ENCODE measurements at regions not wholly inside any gene's neighbourhood (a gene's known extent, or its start where the extent isn't known, plus 50 kb on each side); places are given as distances from the start of the nearest gene placed in this dataset.

DNA sequence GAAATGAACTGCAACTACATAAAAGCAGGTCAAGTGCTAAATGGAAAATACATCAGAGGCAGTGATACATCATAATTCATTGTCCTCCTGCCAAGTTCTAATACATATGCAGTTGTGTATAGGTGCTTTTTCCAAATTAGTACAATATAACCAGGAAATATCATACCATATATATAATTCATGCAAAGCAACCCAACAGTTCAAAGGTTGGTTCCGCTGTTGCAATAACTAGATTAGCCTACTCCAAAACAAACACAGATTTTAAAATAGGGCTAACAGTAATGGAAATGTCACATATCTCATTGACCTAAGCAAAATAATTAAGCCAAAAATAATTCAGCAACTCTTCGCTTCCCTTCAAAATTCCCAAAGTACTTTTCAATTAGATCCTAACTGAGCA lies 88.9 kb upstream of the NEBL start:
- H2BK120ac ChIP-seq (replicated peaks; ENCODE audit: low read depth, low read length): no peak overlapping the region
- ChIA-PET POLR2A (ENCODE audit: partially characterized antibody) (no interaction called here), CTCF (ENCODE audit: partially characterized antibody) (no interaction called here)
- no peak overlapping the region for H3K23ac ChIP-seq (ENCODE audit: insufficient read length)
- no peak overlapping the region for H4K91ac ChIP-seq (replicated peaks; ENCODE audit: insufficient read length, low read length)
- H3K4ac ChIP-seq (replicated peaks; ENCODE audit: insufficient read length, low read depth, low read length): no peak overlapping the region
- no peak overlapping the region for H2AK5ac ChIP-seq (ENCODE audit: low read depth, low read length)
- H3K79me1 ChIP-seq (ENCODE audit: low read depth, low read length): no peaks in the 10 kb centered on the region
- H2BK15ac ChIP-seq (ENCODE audit: low read length): no peak overlapping the region
- WGBS, 2 experiments (ENCODE audit: extremely low coverage in 1 of 2, insufficient coverage in 1 of 2, insufficient read length in 1 of 2, insufficient replicate concordance in 2 of 2, low coverage in 1 of 2, low lambda C conversion rate in 2 of 2, missing lambda C conversion rate in 1 of 2): 98% methylated on average over 2 of the region's 2 CpGs; no CpG with 5 or more reads in 1 of the 2 experiments
- no peaks in the 10 kb centered on the region for H3K36me3 ChIP-seq (ENCODE audit: control insufficient read depth in 2 of 4, insufficient read depth in 4 of 4, low read length in 3 of 4)
- H3K27me3 ChIP-seq (replicated peaks in 1 of 4; ENCODE audit: control insufficient read depth in 3 of 4, extremely low read depth in 1 of 4, insufficient read depth in 3 of 4, low read length in 3 of 4): no peaks in the 10 kb centered on the region
- no peaks in the 10 kb centered on the region for H3K4me1 ChIP-seq (replicated peaks in 1 of 4; ENCODE audit: control insufficient read depth in 3 of 4, insufficient read depth in 4 of 4, low read length in 3 of 4)
- no peak overlapping the region for H3K56ac ChIP-seq (replicated peaks; ENCODE audit: insufficient read length, low read depth, low read length)
- H2AFZ ChIP-seq (ENCODE audit: low read length): no peak overlapping the region
- H4K8ac ChIP-seq (ENCODE audit: extremely low read depth, insufficient read depth, low read length): no peak overlapping the region
- H4K20me1 ChIP-seq (replicated peaks in 1 of 2; ENCODE audit: control insufficient read depth in 1 of 2, insufficient read depth in 2 of 2, low read length in 2 of 2): no peaks in the 10 kb centered on the region
- no peak overlapping the region for H2BK20ac ChIP-seq (ENCODE audit: low read length)
- no peak overlapping the region for H2BK12ac ChIP-seq (ENCODE audit: low read depth, low read length)
- no peak overlapping the region for H3K27ac ChIP-seq (ENCODE audit: low read depth, low read length)
- H3K9me3 ChIP-seq (ENCODE audit: insufficient read depth in 2 of 2, low read depth in 1 of 2, low read length in 1 of 2): no peaks in the 10 kb centered on the region
- H3K4me3 ChIP-seq (ENCODE audit: extremely low read depth in 1 of 4, insufficient read depth in 2 of 4, low read depth in 3 of 4, low read length in 4 of 4): no peak overlapping the region
- H3K9ac ChIP-seq (replicated peaks in 1 of 4; ENCODE audit: extremely low read depth in 1 of 4, low read depth in 3 of 4, low read length in 3 of 4): no peak overlapping the region
- no peak for DNase-seq (ENCODE audit: low read depth in 1 of 2, low spot score in 2 of 2)
- no peaks in the 10 kb centered on the region for H3K23me2 ChIP-seq (ENCODE audit: low read depth, low read length)
- no peak overlapping the region for H4K5ac ChIP-seq (ENCODE audit: insufficient read length, low read depth, low read length)
- TF ChIP-seq RXRA (IDR thresholded peaks at IDR 0.05; ENCODE audit: insufficient read depth, low read depth, low read length) (no peak), KDM4A (IDR thresholded peaks at IDR 0.05; ENCODE audit: low read depth, low read length, severe bottlenecking) (no peak), SIN3A (conservative IDR thresholded peaks at IDR 0.05 in 1 of 2, IDR thresholded peaks at IDR 0.05 in 1 of 2; ENCODE audit: low read depth in 1 of 2, low read length in 2 of 2) (no peak), TAF1 (IDR thresholded peaks at IDR 0.05; ENCODE audit: low read depth, low read length) (no peak), POLR2AphosphoS5 (IDR thresholded peaks at IDR 0.05; ENCODE audit: low read depth, low read length) (no peak), POU5F1 (IDR thresholded peaks at IDR 0.05; ENCODE audit: low read depth, low read length) (no peak), RBBP5 (IDR thresholded peaks at IDR 0.05; ENCODE audit: borderline replicate concordance, low read depth, low read length) (no peak), PHF8 (conservative IDR thresholded peaks at IDR 0.05; ENCODE audit: low read depth, low read length) (no peak), JUN (IDR thresholded peaks at IDR 0.05; ENCODE audit: low read depth, low read length) (no peak), SIX5 (IDR thresholded peaks at IDR 0.05; ENCODE audit: low read depth, low read length) (no peak), TBP (IDR thresholded peaks at IDR 0.05; ENCODE audit: low read depth, low read length) (no peak), TAF7 (optimal IDR thresholded peaks at IDR 0.05; ENCODE audit: borderline replicate concordance, low read depth, low read length) (no peak), NRF1 (IDR thresholded peaks at IDR 0.05; ENCODE audit: low read depth, low read length) (no peak)
- TF ChIP-seq, protein P1, sequence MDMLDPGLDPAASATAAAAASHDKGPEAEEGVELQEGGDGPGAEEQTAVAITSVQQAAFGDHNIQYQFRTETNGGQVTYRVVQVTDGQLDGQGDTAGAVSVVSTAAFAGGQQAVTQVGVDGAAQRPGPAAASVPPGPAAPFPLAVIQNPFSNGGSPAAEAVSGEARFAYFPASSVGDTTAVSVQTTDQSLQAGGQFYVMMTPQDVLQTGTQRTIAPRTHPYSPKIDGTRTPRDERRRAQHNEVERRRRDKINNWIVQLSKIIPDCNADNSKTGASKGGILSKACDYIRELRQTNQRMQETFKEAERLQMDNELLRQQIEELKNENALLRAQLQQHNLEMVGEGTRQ (IDR thresholded peaks at IDR 0.05; ENCODE audit: low read length): no peak
- H3K4me2 ChIP-seq (ENCODE audit: insufficient read depth in 1 of 2, low read depth in 2 of 2, low read length in 2 of 2): no peak overlapping the region
- no peak for FAIRE-seq
- H3K14ac ChIP-seq (ENCODE audit: insufficient read length): no peak overlapping the region
- no peaks in the 10 kb centered on the region for H3K79me2 ChIP-seq (ENCODE audit: control insufficient read depth in 1 of 2, insufficient read depth in 2 of 2, low read length in 2 of 2)
- no peak overlapping the region for H3K18ac ChIP-seq (ENCODE audit: extremely low read depth, low read length)
- no peak overlapping the region for H2BK5ac ChIP-seq (ENCODE audit: low read depth, low read length)
